ENCODE measurements at regions not wholly inside any gene's neighbourhood (a gene's known extent, or its start where the extent isn't known, plus 50 kb on each side); places are given as distances from the start of the nearest gene placed in this dataset.

- no peak overlapping the region for H3K27ac Mint-ChIP-seq
- intact Hi-C loops (cut with micrococcal nuclease): no loop called here
- no peaks in the 10 kb centered on the region for H3K4me1 Mint-ChIP-seq
- DNase-seq (no peak), ATAC-seq (no peak)
- Histone ChIP-seq H3K27me3 (ENCODE audit: control insufficient read depth, insufficient read depth, low read length) (no peaks in the 10 kb centered on the region), H3K27ac (ENCODE audit: low read length) (no peak overlapping the region), H3K4me3 (ENCODE audit: low read length) (no peak overlapping the region), H3K36me3 (ENCODE audit: control insufficient read depth, insufficient read depth, low read length) (no peaks in the 10 kb centered on the region), H3K9me3 (ENCODE audit: control insufficient read depth, insufficient read depth, low read length) (no peaks in the 10 kb centered on the region), H3K4me1 (ENCODE audit: control insufficient read depth, insufficient read depth, low read length) (no peaks in the 10 kb centered on the region)
- peaks cover 7% of the 10 kb centered on the region for H3K36me3 Mint-ChIP-seq
- WGBS (ENCODE audit: insufficient coverage): 49% methylated on average over 2 of the region's 2 CpGs
- no peak for TF ChIP-seq CTCF (IDR thresholded peaks at IDR 0.05)
- no peak overlapping the region for H3K4me3 Mint-ChIP-seq
- H3K27me3 Mint-ChIP-seq (ENCODE audit: low read depth in 2 of 2): no peaks in the 10 kb centered on the region
- peaks cover 11 to 12% of the 10 kb centered on the region in 2 donors for H3K9me3 Mint-ChIP-seq
Measured at GRCh38 chr4:144589512-144589911, 56.4 kb upstream of the HHIP start.

- Histone ChIP-seq H3K36me3 (ENCODE audit: control insufficient read depth, insufficient read depth, low read length) (no peaks in the 10 kb centered on the region), H3K4me1 (ENCODE audit: control insufficient read depth, insufficient read depth, low read length) (no peaks in the 10 kb centered on the region), H3K27me3 (ENCODE audit: control insufficient read depth, insufficient read depth, low read length) (no peaks in the 10 kb centered on the region), H3K4me3 (ENCODE audit: low read length) (no peak overlapping the region), H3K9me3 (ENCODE audit: control insufficient read depth, insufficient read depth, low read length) (no peaks in the 10 kb centered on the region), H3K27ac (ENCODE audit: low read length) (no peak overlapping the region)
- DNase-seq: no peak
- no peak overlapping the region for H3K27ac Mint-ChIP-seq
- intact Hi-C loops (cut with micrococcal nuclease): no loop called here
- 77% methylated on average over 1 of the region's 1 CpG for WGBS (ENCODE audit: insufficient coverage)
- H3K4me1 Mint-ChIP-seq: no peaks in the 10 kb centered on the region
- ATAC-seq: no peak
- H3K36me3 Mint-ChIP-seq: peaks cover 7% of the 10 kb centered on the region
- H3K4me3 Mint-ChIP-seq: no peak overlapping the region
- H3K27me3 Mint-ChIP-seq (ENCODE audit: low read depth in 2 of 2): no peaks in the 10 kb centered on the region
- TF ChIP-seq CTCF (IDR thresholded peaks at IDR 0.05): no peak
- H3K9me3 Mint-ChIP-seq: peaks cover 11% of the 10 kb centered on the region in 2 donors
Measured at GRCh38 chr4:144590020-144590419, 55.9 kb upstream of the HHIP start.

- DNase-seq: no peak
- intact Hi-C loops (cut with micrococcal nuclease): no loop called here
- H3K4me1 Mint-ChIP-seq: no peaks in the 10 kb centered on the region
Measured at GRCh38 chr4:144591401-144591800, 54.6 kb upstream of the HHIP start.

More at GRCh38 chr4:144591401-144591800, 54.6 kb upstream of the HHIP start:
- no peak for ATAC-seq
- Mint-ChIP-seq H3K9me3 (peaks cover 9 to 11% of the 10 kb centered on the region in 2 donors), H3K4me3 (no peak overlapping the region), H3K36me3 (peaks cover 7% of the 10 kb centered on the region), H3K27me3 (ENCODE audit: low read depth in 2 of 2) (no peaks in the 10 kb centered on the region), H3K27ac (no peak overlapping the region)
- no peaks in the 10 kb centered on the region for H3K4me1 ChIP-seq (ENCODE audit: control insufficient read depth, insufficient read depth, low read length)
- H3K27ac ChIP-seq (ENCODE audit: low read length): no peak overlapping the region
- H3K9me3 ChIP-seq (ENCODE audit: control insufficient read depth, insufficient read depth, low read length): no peaks in the 10 kb centered on the region
- no peak overlapping the region for H3K4me3 ChIP-seq (ENCODE audit: low read length)
- no peaks in the 10 kb centered on the region for H3K36me3 ChIP-seq (ENCODE audit: control insufficient read depth, insufficient read depth, low read length)
- 24% methylated on average over 2 of the region's 2 CpGs for WGBS (ENCODE audit: insufficient coverage)
- H3K27me3 ChIP-seq (ENCODE audit: control insufficient read depth, insufficient read depth, low read length): no peaks in the 10 kb centered on the region
- TF ChIP-seq CTCF (IDR thresholded peaks at IDR 0.05): no peak

All from natural killer cell (primary cell).